C1 segment of cervical spinal cord (tissue), 14 donors: ENCODE measurements at regions not wholly inside any gene's neighbourhood (a gene's known extent, or its start where the extent isn't known, plus 50 kb on each side); places are given as distances from the start of the nearest gene placed in this dataset.

Experiments
- DNase-seq, 14 donors: peaks; one replicate each; lab custom pipeline; 2025; lab: John Stamatoyannopoulos, UW

GRCh38 chr7:156456032-156456431 lies 184.5 kb upstream of the RNF32 start:
- DNase-seq: no peak

- no peak for DNase-seq
Observed at GRCh38 chr7:156450473-156450872, 190.1 kb upstream of the RNF32 start.

GRCh38 chr7:156448918-156449317 lies 191.7 kb upstream of the RNF32 start:
- DNase-seq: no peak

GRCh38 chr7:156446990-156447389 lies 193.6 kb upstream of the RNF32 start:
- DNase-seq: no peak

GRCh38 chr7:156445997-156446761 lies 194.4 kb upstream of the RNF32 start:
- DNase-seq: no peak

GRCh38 chr7:156442516-156442915 lies 198.1 kb upstream of the RNF32 start:
- no peak for DNase-seq

GRCh38 chr7:156440456-156440855 lies 200.1 kb upstream of the RNF32 start:
- DNase-seq: no peak

- no peak for DNase-seq
Observed at GRCh38 chr7:156438011-156438410, 202.6 kb upstream of the RNF32 start.

GRCh38 chr7:156437021-156437614 lies 203.5 kb upstream of the RNF32 start:
- DNase-seq: no peak

- DNase-seq: no peak
Observed at GRCh38 chr7:156435486-156436231, 204.9 kb upstream of the RNF32 start.

- no peak for DNase-seq
Observed at GRCh38 chr7:156434706-156435105, 205.9 kb upstream of the RNF32 start.

GRCh38 chr7:156432018-156432417 lies 208.6 kb upstream of the RNF32 start:
- no peak for DNase-seq

GRCh38 chr7:156430109-156430508 lies 210.5 kb upstream of the RNF32 start:
- no peak for DNase-seq

GRCh38 chr7:156429514-156429913 lies 211.1 kb upstream of the RNF32 start:
- no peak for DNase-seq

GRCh38 chr7:156423876-156424275 lies 216.7 kb upstream of the RNF32 start:
- DNase-seq: no peak

GRCh38 chr7:156420496-156420895 lies 220.1 kb upstream of the RNF32 start:
- DNase-seq: no peak

- DNase-seq: no peak
Observed at GRCh38 chr7:156419782-156420181, 220.8 kb upstream of the RNF32 start.

- DNase-seq: no peak
Observed at GRCh38 chr7:156402255-156402654, 238.3 kb upstream of the RNF32 start.

- DNase-seq: no peak
Observed at GRCh38 chr7:156401617-156402016, 239.0 kb upstream of the RNF32 start.

GRCh38 chr7:156400046-156400445 lies 240.5 kb upstream of the RNF32 start:
- no peak for DNase-seq

GRCh38 chr7:156397249-156397648 lies 243.3 kb upstream of the RNF32 start:
- DNase-seq: no peak

GRCh38 chr7:156389116-156389692 lies 251.4 kb upstream of the RNF32 start:
- no peak for DNase-seq
